ENCODE measurements at regions not wholly inside any gene's neighbourhood (a gene's known extent, or its start where the extent isn't known, plus 50 kb on each side); places are given as distances from the start of the nearest gene placed in this dataset.

DNA sequence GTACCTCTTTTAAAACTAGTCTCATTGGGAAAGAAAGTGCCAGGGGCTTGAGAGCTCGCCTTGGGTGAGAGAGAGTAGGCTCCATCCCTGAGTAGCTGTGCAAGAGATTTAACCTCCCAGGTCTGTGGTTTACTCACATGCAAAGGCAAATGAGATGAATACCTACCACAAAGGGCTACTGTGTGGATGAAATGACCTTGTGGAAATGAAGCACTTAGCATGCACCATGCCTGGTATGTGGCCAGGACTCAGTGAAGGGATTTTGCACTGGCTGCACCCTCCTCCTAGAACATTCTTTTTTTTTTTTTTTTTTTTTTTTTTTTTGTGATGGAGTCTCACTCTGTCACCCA is 120.3 kb downstream of the PROX1 start:
- Histone ChIP-seq H4K20me1 (ENCODE audit: insufficient read depth) (no peaks in the 10 kb centered on the region), H3K79me2 (ENCODE audit: insufficient read depth) (no peaks in the 10 kb centered on the region), H3K36me3 (replicated peaks in 1 of 2; ENCODE audit: control insufficient read depth in 1 of 2, insufficient read depth in 2 of 2, low read length in 1 of 2) (no peaks in the 10 kb centered on the region), H2AFZ (ENCODE audit: low read depth) (no peak overlapping the region), H3K9me3 (no peaks in the 10 kb centered on the region), H3K27me3 (ENCODE audit: insufficient read depth) (no peaks in the 10 kb centered on the region), H3K4me1 (ENCODE audit: control insufficient read depth in 1 of 2, insufficient read depth in 2 of 2, low read depth in 1 of 2, low read length in 1 of 2) (peaks cover 0 to 12% of the 10 kb centered on the region in 2 experiments; a peak in 1 of 4 replicates), H3K27ac (ENCODE audit: low read depth in 2 of 2, low read length in 1 of 2) (no peak overlapping the region), H3K4me3 (ENCODE audit: low read depth in 2 of 2, low read length in 1 of 2) (no peak overlapping the region), H3K9me2 (no peaks in the 10 kb centered on the region), H3K4me2 (no peak overlapping the region), H3K9ac (no peak overlapping the region), H3F3A (replicated peaks; ENCODE audit: insufficient read depth) (no peaks in the 10 kb centered on the region)
- CTCF ChIA-PET = interaction anchor here (1.5 to 2.2 kb wide), 2 partner anchors 10 to 15 kb away, joined by 3 to 10 read pairs; no protein-coding TSS in a partner anchor
- POLR2A ChIA-PET = no interaction called here
- DNase-seq = no peak
- no peak for TF ChIP-seq JUND (IDR thresholded peaks at IDR 0.05)
- TF ChIP-seq IRF3 (IDR thresholded peaks at IDR 0.05; ENCODE audit: low read depth, low read length) = no peak
- no peak for TF ChIP-seq RAD21 (IDR thresholded peaks at IDR 0.05; ENCODE audit: low read length)
- TF ChIP-seq PBX3 (IDR thresholded peaks at IDR 0.05) = no peak
- TF ChIP-seq RXRA (IDR thresholded peaks at IDR 0.05; ENCODE audit: borderline replicate concordance, low read depth) = no peak
- no peak for TF ChIP-seq FOSL2 (IDR thresholded peaks at IDR 0.05; ENCODE audit: borderline replicate concordance, low read depth)
- TF ChIP-seq ELF1 (IDR thresholded peaks at IDR 0.05) = no peak
- TF ChIP-seq, protein P1, sequence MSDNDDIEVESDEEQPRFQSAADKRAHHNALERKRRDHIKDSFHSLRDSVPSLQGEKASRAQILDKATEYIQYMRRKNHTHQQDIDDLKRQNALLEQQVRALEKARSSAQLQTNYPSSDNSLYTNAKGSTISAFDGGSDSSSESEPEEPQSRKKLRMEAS (IDR thresholded peaks at IDR 0.05; ENCODE audit: low read depth) = no peak
- no peak for TF ChIP-seq TCF12 (IDR thresholded peaks at IDR 0.05)
- TF ChIP-seq RCOR1 (IDR thresholded peaks at IDR 0.05; ENCODE audit: low read length) = no peak
- no peak for TF ChIP-seq CTCF (IDR thresholded peaks at IDR 0.05)
- no peak for TF ChIP-seq EZH2phosphoT487 (IDR thresholded peaks at IDR 0.05; ENCODE audit: borderline replicate concordance, low read depth)
- TF ChIP-seq, protein P2, sequence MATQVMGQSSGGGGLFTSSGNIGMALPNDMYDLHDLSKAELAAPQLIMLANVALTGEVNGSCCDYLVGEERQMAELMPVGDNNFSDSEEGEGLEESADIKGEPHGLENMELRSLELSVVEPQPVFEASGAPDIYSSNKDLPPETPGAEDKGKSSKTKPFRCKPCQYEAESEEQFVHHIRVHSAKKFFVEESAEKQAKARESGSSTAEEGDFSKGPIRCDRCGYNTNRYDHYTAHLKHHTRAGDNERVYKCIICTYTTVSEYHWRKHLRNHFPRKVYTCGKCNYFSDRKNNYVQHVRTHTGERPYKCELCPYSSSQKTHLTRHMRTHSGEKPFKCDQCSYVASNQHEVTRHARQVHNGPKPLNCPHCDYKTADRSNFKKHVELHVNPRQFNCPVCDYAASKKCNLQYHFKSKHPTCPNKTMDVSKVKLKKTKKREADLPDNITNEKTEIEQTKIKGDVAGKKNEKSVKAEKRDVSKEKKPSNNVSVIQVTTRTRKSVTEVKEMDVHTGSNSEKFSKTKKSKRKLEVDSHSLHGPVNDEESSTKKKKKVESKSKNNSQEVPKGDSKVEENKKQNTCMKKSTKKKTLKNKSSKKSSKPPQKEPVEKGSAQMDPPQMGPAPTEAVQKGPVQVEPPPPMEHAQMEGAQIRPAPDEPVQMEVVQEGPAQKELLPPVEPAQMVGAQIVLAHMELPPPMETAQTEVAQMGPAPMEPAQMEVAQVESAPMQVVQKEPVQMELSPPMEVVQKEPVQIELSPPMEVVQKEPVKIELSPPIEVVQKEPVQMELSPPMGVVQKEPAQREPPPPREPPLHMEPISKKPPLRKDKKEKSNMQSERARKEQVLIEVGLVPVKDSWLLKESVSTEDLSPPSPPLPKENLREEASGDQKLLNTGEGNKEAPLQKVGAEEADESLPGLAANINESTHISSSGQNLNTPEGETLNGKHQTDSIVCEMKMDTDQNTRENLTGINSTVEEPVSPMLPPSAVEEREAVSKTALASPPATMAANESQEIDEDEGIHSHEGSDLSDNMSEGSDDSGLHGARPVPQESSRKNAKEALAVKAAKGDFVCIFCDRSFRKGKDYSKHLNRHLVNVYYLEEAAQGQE (IDR thresholded peaks at IDR 0.05; ENCODE audit: low read depth, low read length) = no peak
- no peak for TF ChIP-seq SMC3 (IDR thresholded peaks at IDR 0.05; ENCODE audit: low read depth, low read length)
- TF ChIP-seq FOXM1 (IDR thresholded peaks at IDR 0.05; ENCODE audit: low read depth) = no peak
- TF ChIP-seq, protein P3, sequence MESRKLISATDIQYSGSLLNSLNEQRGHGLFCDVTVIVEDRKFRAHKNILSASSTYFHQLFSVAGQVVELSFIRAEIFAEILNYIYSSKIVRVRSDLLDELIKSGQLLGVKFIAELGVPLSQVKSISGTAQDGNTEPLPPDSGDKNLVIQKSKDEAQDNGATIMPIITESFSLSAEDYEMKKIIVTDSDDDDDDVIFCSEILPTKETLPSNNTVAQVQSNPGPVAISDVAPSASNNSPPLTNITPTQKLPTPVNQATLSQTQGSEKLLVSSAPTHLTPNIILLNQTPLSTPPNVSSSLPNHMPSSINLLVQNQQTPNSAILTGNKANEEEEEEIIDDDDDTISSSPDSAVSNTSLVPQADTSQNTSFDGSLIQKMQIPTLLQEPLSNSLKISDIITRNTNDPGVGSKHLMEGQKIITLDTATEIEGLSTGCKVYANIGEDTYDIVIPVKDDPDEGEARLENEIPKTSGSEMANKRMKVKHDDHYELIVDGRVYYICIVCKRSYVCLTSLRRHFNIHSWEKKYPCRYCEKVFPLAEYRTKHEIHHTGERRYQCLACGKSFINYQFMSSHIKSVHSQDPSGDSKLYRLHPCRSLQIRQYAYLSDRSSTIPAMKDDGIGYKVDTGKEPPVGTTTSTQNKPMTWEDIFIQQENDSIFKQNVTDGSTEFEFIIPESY (IDR thresholded peaks at IDR 0.05; ENCODE audit: borderline replicate concordance, low read depth) = no peak
- no peak for TF ChIP-seq MEF2A (IDR thresholded peaks at IDR 0.05; ENCODE audit: borderline replicate concordance, low read depth)
- no peak for TF ChIP-seq FOXJ3 (CRISPR knock-in tag; IDR thresholded peaks at IDR 0.05)
- TF ChIP-seq TAF1 (IDR thresholded peaks at IDR 0.05; ENCODE audit: borderline replicate concordance, low read depth, low read length) = no peak
- no peak for TF ChIP-seq NRF1 (IDR thresholded peaks at IDR 0.05; ENCODE audit: low read depth, low read length)
- WGBS (ENCODE audit: low lambda C conversion rate) = 29% methylated on average over 1 of the region's 1 CpG
